H1 (cell line): ENCODE measurements at regions not wholly inside any gene's neighbourhood (a gene's known extent, or its start where the extent isn't known, plus 50 kb on each side); places are given as distances from the start of the nearest gene placed in this dataset.

Experiments used
- CTBP2 ChIP-seq: IDR thresholded peaks from 2 replicates; pipeline ENCODE4 v1.7.0; 2011; ENCODE audit warnings: borderline replicate concordance, mild to moderate bottlenecking, moderate library complexity, mixed read lengths, low read length; ENCODE audit not compliant: insufficient read depth, insufficient read length
- EGR1 ChIP-seq: IDR thresholded peaks from 2 replicates; pipeline ENCODE4 v1.6.1; 2011; ENCODE audit warnings: low read depth, low read length, borderline replicate concordance
- RNF2 ChIP-seq: fragments of 200-900, 300-1000 bp; sonication (generic); IDR thresholded peaks from 2 replicates; pipeline ENCODE4 v1.7.1; 2016; ENCODE audit warnings: borderline replicate concordance, low read depth, mild to moderate bottlenecking, antibody characterized with exemption, low read length; ENCODE audit not compliant: poor library complexity, severe bottlenecking; ENCODE audit errors: missing control alignments
- SIX5 ChIP-seq: IDR thresholded peaks from 2 replicates; pipeline ENCODE4 v1.6.1; 2011; ENCODE audit warnings: mild to moderate bottlenecking, low read depth, low read length
- TF ChIP-seq, protein P1 (sequence below): IDR thresholded peaks from 2 replicates; pipeline ENCODE4 v1.6.1; 2012; ENCODE audit warnings: inconsistent platforms
- TF ChIP-seq, protein P2 (sequence below), 3 experiments: IDR thresholded peaks; 1 replicate in 2 of 3; 2 replicates in 1 of 3; pipeline versions ENCODE4 v1.5.1 to v1.6.1; 2011; ENCODE audit warnings: low read length in 3 of 3, mild to moderate bottlenecking in 3 of 3, inconsistent platforms in 2 of 3, low read depth in 1 of 3, moderate library complexity in 1 of 3; ENCODE audit not compliant: insufficient read depth in 1 of 3; ENCODE audit errors: control extremely low read depth in 1 of 3

DNA sequence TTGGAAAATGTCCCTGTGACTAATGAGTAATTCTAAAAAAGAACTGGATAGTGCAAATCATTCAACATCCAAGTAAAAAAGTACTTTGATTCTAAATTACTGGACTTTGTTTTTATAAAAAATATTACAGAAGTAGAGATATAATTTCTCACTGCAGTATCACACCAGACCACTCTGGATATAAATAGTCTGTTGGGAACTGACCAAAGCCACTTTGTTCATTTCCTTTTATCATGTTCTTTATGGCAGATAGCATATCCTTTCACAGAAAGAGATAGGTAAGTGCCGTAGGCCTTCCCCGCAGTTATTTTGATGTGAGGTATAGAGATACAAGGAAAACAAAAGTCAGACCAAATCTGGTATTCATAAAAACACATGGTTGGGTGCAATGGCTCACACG, 827.4 kb upstream of the GRAMD2B start (continued):
- TF ChIP-seq, protein P1, sequence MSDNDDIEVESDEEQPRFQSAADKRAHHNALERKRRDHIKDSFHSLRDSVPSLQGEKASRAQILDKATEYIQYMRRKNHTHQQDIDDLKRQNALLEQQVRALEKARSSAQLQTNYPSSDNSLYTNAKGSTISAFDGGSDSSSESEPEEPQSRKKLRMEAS: no peak
- TF ChIP-seq RNF2 (no peak), EGR1 (no peak), SIX5 (no peak), CTBP2 (no peak)
- TF ChIP-seq, protein P2, sequence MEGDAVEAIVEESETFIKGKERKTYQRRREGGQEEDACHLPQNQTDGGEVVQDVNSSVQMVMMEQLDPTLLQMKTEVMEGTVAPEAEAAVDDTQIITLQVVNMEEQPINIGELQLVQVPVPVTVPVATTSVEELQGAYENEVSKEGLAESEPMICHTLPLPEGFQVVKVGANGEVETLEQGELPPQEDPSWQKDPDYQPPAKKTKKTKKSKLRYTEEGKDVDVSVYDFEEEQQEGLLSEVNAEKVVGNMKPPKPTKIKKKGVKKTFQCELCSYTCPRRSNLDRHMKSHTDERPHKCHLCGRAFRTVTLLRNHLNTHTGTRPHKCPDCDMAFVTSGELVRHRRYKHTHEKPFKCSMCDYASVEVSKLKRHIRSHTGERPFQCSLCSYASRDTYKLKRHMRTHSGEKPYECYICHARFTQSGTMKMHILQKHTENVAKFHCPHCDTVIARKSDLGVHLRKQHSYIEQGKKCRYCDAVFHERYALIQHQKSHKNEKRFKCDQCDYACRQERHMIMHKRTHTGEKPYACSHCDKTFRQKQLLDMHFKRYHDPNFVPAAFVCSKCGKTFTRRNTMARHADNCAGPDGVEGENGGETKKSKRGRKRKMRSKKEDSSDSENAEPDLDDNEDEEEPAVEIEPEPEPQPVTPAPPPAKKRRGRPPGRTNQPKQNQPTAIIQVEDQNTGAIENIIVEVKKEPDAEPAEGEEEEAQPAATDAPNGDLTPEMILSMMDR (IDR thresholded peaks at IDR 0.05; ENCODE audit: control extremely low read depth in 1 of 3, insufficient read depth in 1 of 3, low read depth in 1 of 3, low read length in 3 of 3): no peak
